Calu3 (cell line): ENCODE measurements at regions not wholly inside any gene's neighbourhood (a gene's known extent, or its start where the extent isn't known, plus 50 kb on each side); places are given as distances from the start of the nearest gene placed in this dataset.

Source experiments
- BruUV-seq: library from RNA; stranded (reverse); fragments of 400-500 nt; replicated peaks from 2 replicates; lab custom pipeline; 2021; lab: Mats Ljungman, UMichigan
- CTCF ChIA-PET: fragments of 300-600 bp; sonication (Branson Sonifier 250); formaldehyde crosslinking; loops from one replicate; lab custom pipeline; 2022; ENCODE audit warnings: antibody characterized with exemption; lab: Charles Lee
- DNase-seq: peaks from one replicate; pipeline ENCODE4 v3.0.0; 2022
- H3K27ac Mint-ChIP-seq: one replicate; pipeline ENCODE4 v1.8.0; 2022; ENCODE audit warnings: mixed read lengths; ENCODE audit not compliant: unreplicated experiment
- H3K27me3 Mint-ChIP-seq: one replicate; pipeline ENCODE4 v1.8.0; 2022; ENCODE audit warnings: mixed read lengths; ENCODE audit not compliant: unreplicated experiment
- H3K36me3 Mint-ChIP-seq: one replicate; pipeline ENCODE4 v1.8.0; 2022; ENCODE audit warnings: mild to moderate bottlenecking, moderate library complexity, mixed read lengths; ENCODE audit not compliant: insufficient read depth, unreplicated experiment
- H3K4me1 Mint-ChIP-seq: one replicate; pipeline ENCODE4 v1.8.0; 2022; ENCODE audit warnings: mild to moderate bottlenecking, low read depth, mixed read lengths; ENCODE audit not compliant: unreplicated experiment
- H3K4me3 Mint-ChIP-seq: one replicate; pipeline ENCODE4 v1.8.0; 2022; ENCODE audit warnings: mild to moderate bottlenecking, low read depth, moderate library complexity, mixed read lengths; ENCODE audit not compliant: unreplicated experiment
- H3K9me3 Mint-ChIP-seq: one replicate; pipeline ENCODE4 v1.8.0; 2022; ENCODE audit warnings: low read depth, mixed read lengths; ENCODE audit not compliant: unreplicated experiment
- CTCF ChIP-seq: fragments of 200-600 bp; IDR thresholded peaks from one replicate; pipeline ENCODE4 v1.8.0; 2022; ENCODE audit warnings: antibody characterized with exemption; ENCODE audit not compliant: unreplicated experiment
- intact Hi-C: fragments of 100-400 bp; cut with micrococcal nuclease; formaldehyde crosslinking; loops from one replicate; pipeline ENCODE4 v1.10.0; 2022; ENCODE audit not compliant: unreplicated experiment

DNA sequence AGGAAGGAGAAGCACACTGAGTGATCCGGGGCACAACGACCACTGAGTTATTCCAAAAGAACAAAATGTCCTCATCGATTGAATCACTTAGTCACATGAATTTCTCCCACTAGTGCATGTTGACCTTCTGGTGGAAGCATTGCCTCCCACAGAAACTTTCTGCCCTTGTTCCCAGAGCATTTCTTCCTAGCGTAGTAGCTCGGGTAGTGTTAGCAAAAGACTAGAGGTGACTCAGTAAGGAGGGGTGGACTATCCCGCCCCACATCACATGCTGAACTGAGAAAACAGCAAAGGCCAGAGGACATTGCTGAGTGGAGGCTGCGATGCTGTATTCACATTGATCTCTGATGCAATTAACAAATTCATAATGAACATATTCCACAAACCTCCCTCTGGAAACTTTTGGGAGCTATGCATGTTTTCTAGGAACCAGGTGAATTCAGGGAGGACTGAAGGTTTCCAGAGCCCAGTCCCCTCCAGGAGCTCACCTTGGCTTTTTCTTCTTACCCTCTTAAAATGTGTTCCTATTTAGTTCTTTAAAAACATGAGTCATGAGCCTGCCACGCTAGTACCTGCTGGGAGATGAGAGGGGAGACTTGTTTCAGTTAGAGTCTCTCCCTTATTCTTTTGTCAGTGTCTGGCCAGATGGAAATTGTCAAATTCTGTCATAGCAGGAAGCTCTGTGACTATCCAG, 507.9 kb downstream of the CDH26 start:
- CTCF ChIA-PET: no interaction called here
- TF ChIP-seq CTCF: no peak
- H3K9me3 Mint-ChIP-seq: peaks cover 9% of the 10 kb centered on the region
- BruUV-seq: no TSS peak
- intact Hi-C loops: no loop called here
- H3K27me3 Mint-ChIP-seq: no peaks in the 10 kb centered on the region
- no peak for DNase-seq
- H3K27ac Mint-ChIP-seq: no peak overlapping the region
- H3K4me1 Mint-ChIP-seq: no peaks in the 10 kb centered on the region
- no peaks in the 10 kb centered on the region for H3K36me3 Mint-ChIP-seq
- H3K4me3 Mint-ChIP-seq: no peak overlapping the region

DNA sequence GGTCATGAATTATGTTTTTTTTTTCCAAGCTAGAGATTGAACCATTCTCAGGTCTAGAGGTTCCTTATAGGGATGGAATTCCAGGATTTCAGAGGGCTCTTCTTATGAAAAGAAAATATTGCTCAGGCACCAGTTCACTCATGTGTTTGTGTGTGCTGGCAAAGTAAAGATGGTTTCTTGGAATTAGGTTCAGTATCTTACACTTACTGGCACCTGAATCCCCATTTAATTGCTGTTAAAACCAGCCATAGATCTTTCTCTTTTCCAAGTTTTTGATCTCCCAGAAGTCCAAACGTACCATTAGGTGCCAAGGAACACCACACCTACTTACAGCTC, 508.4 kb downstream of the CDH26 start:
- Mint-ChIP-seq H3K36me3 (no peaks in the 10 kb centered on the region), H3K27ac (no peak overlapping the region), H3K9me3 (peaks cover 9% of the 10 kb centered on the region), H3K27me3 (no peaks in the 10 kb centered on the region), H3K4me3 (no peak overlapping the region), H3K4me1 (no peaks in the 10 kb centered on the region)
- no TSS peak for BruUV-seq
- intact Hi-C loops: no loop called here
- no peak for TF ChIP-seq CTCF
- CTCF ChIA-PET: no interaction called here
- DNase-seq: no peak

DNA sequence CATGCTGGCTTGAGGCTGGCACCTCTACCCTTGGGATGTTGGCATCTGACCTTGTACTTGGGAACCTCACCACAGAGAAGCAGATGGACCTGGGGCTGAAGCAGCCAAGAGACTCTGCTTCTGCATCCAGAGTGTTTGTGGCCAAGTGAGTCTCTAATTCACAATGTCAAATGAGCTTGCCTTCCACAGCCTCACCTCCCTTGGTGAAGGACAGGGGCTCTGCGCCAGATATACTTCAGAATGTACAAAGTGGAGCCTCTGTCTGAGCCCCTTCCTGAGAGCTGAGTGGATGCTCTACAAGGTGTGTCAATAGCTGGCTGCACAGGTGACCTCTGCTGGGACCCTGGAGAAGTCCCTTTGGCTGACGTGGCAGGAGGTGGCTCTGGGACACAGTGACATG, 508.9 kb downstream of the CDH26 start:
- Mint-ChIP-seq H3K27me3 (no peaks in the 10 kb centered on the region), H3K9me3 (peaks cover 9% of the 10 kb centered on the region), H3K27ac (no peak overlapping the region), H3K4me3 (no peak overlapping the region), H3K4me1 (no peaks in the 10 kb centered on the region), H3K36me3 (no peaks in the 10 kb centered on the region)
- no peak for DNase-seq
- TF ChIP-seq CTCF: no peak
- no TSS peak for BruUV-seq
- CTCF ChIA-PET: no interaction called here
- intact Hi-C loops: no loop called here

DNA sequence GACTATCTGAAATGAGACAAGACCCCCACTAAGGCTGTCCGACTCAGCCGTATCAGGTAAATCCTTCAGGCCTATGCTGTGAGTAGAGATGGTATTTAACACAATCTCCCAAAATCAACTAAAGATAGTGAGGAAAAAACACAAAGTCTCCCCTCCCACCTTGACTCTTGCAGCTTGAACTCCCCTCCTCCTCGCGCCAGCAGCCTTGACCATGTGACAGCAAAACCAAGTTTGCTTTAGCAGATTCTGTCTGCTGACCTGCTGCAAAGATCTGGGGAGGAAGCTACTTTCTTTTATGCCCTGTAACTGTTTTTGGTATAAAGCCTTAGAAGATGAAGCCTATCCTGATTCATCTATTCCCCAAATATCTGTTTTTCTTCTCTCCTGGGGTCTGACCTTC, 509.5 kb downstream of the CDH26 start:
- DNase-seq: no peak
- H3K27ac Mint-ChIP-seq: no peak overlapping the region
- no TSS peak for BruUV-seq

More for the DNA sequence above, 509.5 kb downstream of the CDH26 start:
- H3K9me3 Mint-ChIP-seq: peaks cover 9% of the 10 kb centered on the region
- H3K27me3 Mint-ChIP-seq: no peaks in the 10 kb centered on the region
- intact Hi-C loops: no loop called here
- no peak for TF ChIP-seq CTCF
- H3K4me3 Mint-ChIP-seq: no peak overlapping the region
- no peaks in the 10 kb centered on the region for H3K36me3 Mint-ChIP-seq
- CTCF ChIA-PET: no interaction called here
- no peaks in the 10 kb centered on the region for H3K4me1 Mint-ChIP-seq
